ENCODE measurements at regions not wholly inside any gene's neighbourhood (a gene's known extent, or its start where the extent isn't known, plus 50 kb on each side); places are given as distances from the start of the nearest gene placed in this dataset.

DNA sequence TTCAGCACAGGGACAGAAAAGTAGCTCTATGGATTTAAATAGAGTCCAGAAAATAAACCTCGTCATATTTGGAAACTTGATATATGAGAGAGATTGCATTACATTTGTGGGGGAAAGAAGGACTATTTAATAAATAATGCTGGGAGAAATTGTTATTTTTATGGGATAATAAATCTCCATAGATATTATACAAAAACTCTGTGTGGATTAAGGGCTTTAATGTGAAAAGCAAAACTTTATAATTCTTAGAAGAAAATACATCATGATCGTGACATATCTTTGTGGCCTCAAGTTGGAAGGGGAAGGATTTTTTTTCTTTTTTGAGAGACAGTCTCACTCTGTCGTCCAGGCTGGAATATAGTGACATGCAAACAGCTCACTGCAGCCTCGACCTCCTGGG, 95.0 kb upstream of the LEP start:
- TF ChIP-seq, protein P1, sequence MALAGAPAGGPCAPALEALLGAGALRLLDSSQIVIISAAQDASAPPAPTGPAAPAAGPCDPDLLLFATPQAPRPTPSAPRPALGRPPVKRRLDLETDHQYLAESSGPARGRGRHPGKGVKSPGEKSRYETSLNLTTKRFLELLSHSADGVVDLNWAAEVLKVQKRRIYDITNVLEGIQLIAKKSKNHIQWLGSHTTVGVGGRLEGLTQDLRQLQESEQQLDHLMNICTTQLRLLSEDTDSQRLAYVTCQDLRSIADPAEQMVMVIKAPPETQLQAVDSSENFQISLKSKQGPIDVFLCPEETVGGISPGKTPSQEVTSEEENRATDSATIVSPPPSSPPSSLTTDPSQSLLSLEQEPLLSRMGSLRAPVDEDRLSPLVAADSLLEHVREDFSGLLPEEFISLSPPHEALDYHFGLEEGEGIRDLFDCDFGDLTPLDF (CRISPR knock-in tag; IDR thresholded peaks at IDR 0.05), result no peak
- no peak for TF ChIP-seq CTCF (IDR thresholded peaks at IDR 0.05)
- TF ChIP-seq HMGXB4 (CRISPR knock-in tag; IDR thresholded peaks at IDR 0.05), result no peak
- TF ChIP-seq ZNF416 (CRISPR knock-in tag; IDR thresholded peaks at IDR 0.05), result no peak
- TF ChIP-seq, protein P2, sequence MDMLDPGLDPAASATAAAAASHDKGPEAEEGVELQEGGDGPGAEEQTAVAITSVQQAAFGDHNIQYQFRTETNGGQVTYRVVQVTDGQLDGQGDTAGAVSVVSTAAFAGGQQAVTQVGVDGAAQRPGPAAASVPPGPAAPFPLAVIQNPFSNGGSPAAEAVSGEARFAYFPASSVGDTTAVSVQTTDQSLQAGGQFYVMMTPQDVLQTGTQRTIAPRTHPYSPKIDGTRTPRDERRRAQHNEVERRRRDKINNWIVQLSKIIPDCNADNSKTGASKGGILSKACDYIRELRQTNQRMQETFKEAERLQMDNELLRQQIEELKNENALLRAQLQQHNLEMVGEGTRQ (CRISPR knock-in tag; IDR thresholded peaks at IDR 0.05), result no peak
- TF ChIP-seq, protein P3, sequence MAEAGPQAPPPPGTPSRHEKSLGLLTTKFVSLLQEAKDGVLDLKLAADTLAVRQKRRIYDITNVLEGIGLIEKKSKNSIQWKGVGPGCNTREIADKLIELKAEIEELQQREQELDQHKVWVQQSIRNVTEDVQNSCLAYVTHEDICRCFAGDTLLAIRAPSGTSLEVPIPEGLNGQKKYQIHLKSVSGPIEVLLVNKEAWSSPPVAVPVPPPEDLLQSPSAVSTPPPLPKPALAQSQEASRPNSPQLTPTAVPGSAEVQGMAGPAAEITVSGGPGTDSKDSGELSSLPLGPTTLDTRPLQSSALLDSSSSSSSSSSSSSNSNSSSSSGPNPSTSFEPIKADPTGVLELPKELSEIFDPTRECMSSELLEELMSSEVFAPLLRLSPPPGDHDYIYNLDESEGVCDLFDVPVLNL (CRISPR knock-in tag; IDR thresholded peaks at IDR 0.05; ENCODE audit: borderline replicate concordance, low read depth), result no peak
- TF ChIP-seq FOXP1 (CRISPR knock-in tag; IDR thresholded peaks at IDR 0.05; ENCODE audit: borderline replicate concordance), result no peak
